Panc1 (cell line): ENCODE measurements at regions not wholly inside any gene's neighbourhood (a gene's known extent, or its start where the extent isn't known, plus 50 kb on each side); places are given as distances from the start of the nearest gene placed in this dataset.

Source experiments
- POLR2AphosphoS5 ChIP-seq: IDR thresholded peaks from 2 replicates; pipeline ENCODE4 v1.6.1; 2012; ENCODE audit warnings: mild to moderate bottlenecking, low read depth, low read length, moderate library complexity
- TF ChIP-seq, protein P1 (sequence below): fragments of 450-650 bp; IDR thresholded peaks from 2 replicates; pipeline ENCODE4 v1.5.1; 2017; ENCODE audit warnings: mild to moderate bottlenecking

- TF ChIP-seq, protein P1, sequence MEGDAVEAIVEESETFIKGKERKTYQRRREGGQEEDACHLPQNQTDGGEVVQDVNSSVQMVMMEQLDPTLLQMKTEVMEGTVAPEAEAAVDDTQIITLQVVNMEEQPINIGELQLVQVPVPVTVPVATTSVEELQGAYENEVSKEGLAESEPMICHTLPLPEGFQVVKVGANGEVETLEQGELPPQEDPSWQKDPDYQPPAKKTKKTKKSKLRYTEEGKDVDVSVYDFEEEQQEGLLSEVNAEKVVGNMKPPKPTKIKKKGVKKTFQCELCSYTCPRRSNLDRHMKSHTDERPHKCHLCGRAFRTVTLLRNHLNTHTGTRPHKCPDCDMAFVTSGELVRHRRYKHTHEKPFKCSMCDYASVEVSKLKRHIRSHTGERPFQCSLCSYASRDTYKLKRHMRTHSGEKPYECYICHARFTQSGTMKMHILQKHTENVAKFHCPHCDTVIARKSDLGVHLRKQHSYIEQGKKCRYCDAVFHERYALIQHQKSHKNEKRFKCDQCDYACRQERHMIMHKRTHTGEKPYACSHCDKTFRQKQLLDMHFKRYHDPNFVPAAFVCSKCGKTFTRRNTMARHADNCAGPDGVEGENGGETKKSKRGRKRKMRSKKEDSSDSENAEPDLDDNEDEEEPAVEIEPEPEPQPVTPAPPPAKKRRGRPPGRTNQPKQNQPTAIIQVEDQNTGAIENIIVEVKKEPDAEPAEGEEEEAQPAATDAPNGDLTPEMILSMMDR, result no peak
- no peak for TF ChIP-seq POLR2AphosphoS5
Observed at GRCh38 chr12:72191761-72192160, 80.4 kb upstream of the TRHDE start.
